ENCODE measurements at regions not wholly inside any gene's neighbourhood (a gene's known extent, or its start where the extent isn't known, plus 50 kb on each side); places are given as distances from the start of the nearest gene placed in this dataset.
A peak's percentile ranks its signal among the peaks of the same experiment; 100 is the strongest.

GRCh38 chr21:29989634-29990234 is 49.9 kb upstream of the GRIK1 start:
- intact Hi-C loops (cut with micrococcal nuclease) (no loop called here), in situ Hi-C loops (cut with MboI) (no loop called here)
- FAIRE-seq (no peak), DNase-seq (ENCODE audit: extremely low read depth in 1 of 4, low spot score in 3 of 4) (no peak), ATAC-seq (peak; percentile 56)
- Histone ChIP-seq H3K9ac (ENCODE audit: insufficient read depth in 1 of 2, low read depth in 2 of 2, low read length in 2 of 2) (no peak overlapping the region), H4K20me1 (replicated peaks; ENCODE audit: control insufficient read depth, insufficient read depth, low read length) (no peaks in the 10 kb centered on the region), H3K27ac (ENCODE audit: extremely low read depth, low read depth, low read length) (no peak overlapping the region), H3K79me2 (ENCODE audit: control insufficient read depth, insufficient read depth, low read length) (no peaks in the 10 kb centered on the region), H3K4me2 (ENCODE audit: insufficient read depth, low read length) (no peak overlapping the region), H3K9me3 (replicated peaks; ENCODE audit: control insufficient read depth, insufficient read depth, low read depth, low read length) (no peaks in the 10 kb centered on the region), H2AFZ (ENCODE audit: low read depth, low read length) (no peak overlapping the region), H3K9me1 (ENCODE audit: control insufficient read depth, insufficient read depth, low read length) (no peaks in the 10 kb centered on the region), H3K27me3 (ENCODE audit: control insufficient read depth in 2 of 2, insufficient read depth in 2 of 2, low read length in 2 of 2) (no peaks in the 10 kb centered on the region), H3K36me3 (ENCODE audit: control insufficient read depth, insufficient read depth, low read length) (no peaks in the 10 kb centered on the region), H3K4me1 (replicated peaks in 1 of 2; ENCODE audit: control insufficient read depth in 2 of 2, insufficient read depth in 2 of 2, low read length in 2 of 2) (no peaks in the 10 kb centered on the region; a peak in 1 of 5 replicates), H3K4me3 (no peak overlapping the region)
- 32% methylated on average over 3 of the region's 3 CpGs for WGBS (ENCODE audit: insufficient coverage, low coverage, missing lambda C conversion rate)
- ChIA-PET POLR2A (no interaction called here), CTCF (ENCODE audit: low intra/inter-chr PET ratio) (no interaction called here)
- no TSS peak for BruUV-seq (replicated peaks)
- TF ChIP-seq BACH1 (tag; IDR thresholded peaks at IDR 0.05) (no peak), RERE (CRISPR knock-in tag; IDR thresholded peaks at IDR 0.05; ENCODE audit: borderline replicate concordance) (no peak), SUPT5H (IDR thresholded peaks at IDR 0.05) (no peak), JUND (IDR thresholded peaks at IDR 0.05; ENCODE audit: borderline replicate concordance, low read depth, low read length) (no peak), JUND (tag; IDR thresholded peaks at IDR 0.05; ENCODE audit: borderline replicate concordance, low read depth, low read length) (no peak), KHSRP (IDR thresholded peaks at IDR 0.05) (no peak), ZNF41 (CRISPR knock-in tag; conservative IDR thresholded peaks at IDR 0.05) (0 out of 2 replicates have a peak, but pooled peaks have one; percentile 7), SMAD4 (CRISPR knock-in tag; conservative IDR thresholded peaks at IDR 0.05) (peak; percentile 47; the same call in 1 of the 2 replicates), MTA2 (IDR thresholded peaks at IDR 0.05; ENCODE audit: low read depth) (no peak), KAT7 (CRISPR knock-in tag; IDR thresholded peaks at IDR 0.05; ENCODE audit: borderline replicate concordance) (no peak), MIER1 (IDR thresholded peaks at IDR 0.05; ENCODE audit: low read depth) (no peak), RBBP5 (IDR thresholded peaks at IDR 0.05; ENCODE audit: borderline replicate concordance, insufficient read depth, low read length, poor library complexity, severe bottlenecking) (no peak), TSC22D4 (tag; IDR thresholded peaks at IDR 0.05) (no peak), ATF1 (CRISPR knock-in tag; IDR thresholded peaks at IDR 0.05) (no peak), ATF1 (tag; IDR thresholded peaks at IDR 0.05) (0 out of 2 replicates have a peak, but pooled peaks have one; percentile 28), NR1H2 (CRISPR knock-in tag; IDR thresholded peaks at IDR 0.05) (no peak), ZNF79 (CRISPR knock-in tag; IDR thresholded peaks at IDR 0.05; ENCODE audit: low read depth) (no peak)

Data from K562 (cell line).